Epithelial cell of prostate (primary cell): ENCODE measurements at regions not wholly inside any gene's neighbourhood (a gene's known extent, or its start where the extent isn't known, plus 50 kb on each side); places are given as distances from the start of the nearest gene placed in this dataset.

Experiments used
- DNase-seq: peaks from one replicate; pipeline ENCODE4 v3.0.0-alpha.2; 2011; ENCODE audit warnings: low read depth, low spot score
- H3K27ac ChIP-seq: fragments of 450-650 bp; 2 replicates; pipeline ENCODE4 v1.5.1; 2017; ENCODE audit warnings: mild to moderate bottlenecking

GRCh38 chr7:370259-370625, 80.3 kb downstream of the FOXL3 start:
- DNase-seq: no peak
- H3K27ac ChIP-seq: peak overlapping the region; percentile 91

- H3K27ac ChIP-seq: no peak overlapping the region
- no peak for DNase-seq
Measured at GRCh38 chr7:370775-371118, 80.8 kb downstream of the FOXL3 start.

GRCh38 chr7:371119-371778, 81.3 kb downstream of the FOXL3 start:
- no peak for DNase-seq
- H3K27ac ChIP-seq: no peak overlapping the region

- DNase-seq: no peak
- H3K27ac ChIP-seq: no peak overlapping the region
Measured at GRCh38 chr7:371779-372545, 82.0 kb downstream of the FOXL3 start.

GRCh38 chr7:372546-372931, 82.6 kb downstream of the FOXL3 start:
- DNase-seq: no peak
- H3K27ac ChIP-seq: no peak overlapping the region

GRCh38 chr7:372932-373791, 83.2 kb downstream of the FOXL3 start:
- no peak overlapping the region for H3K27ac ChIP-seq
- DNase-seq: no peak

- no peak overlapping the region for H3K27ac ChIP-seq
- no peak for DNase-seq
Measured at GRCh38 chr7:373818-374705, 84.1 kb downstream of the FOXL3 start.

GRCh38 chr7:374706-375311, 84.8 kb downstream of the FOXL3 start:
- DNase-seq: no peak
- no peak overlapping the region for H3K27ac ChIP-seq

- H3K27ac ChIP-seq: no peak overlapping the region
- no peak for DNase-seq
Measured at GRCh38 chr7:375321-375831, 85.4 kb downstream of the FOXL3 start.

- DNase-seq: no peak
- no peak overlapping the region for H3K27ac ChIP-seq
Measured at GRCh38 chr7:375901-376305, 85.9 kb downstream of the FOXL3 start.

GRCh38 chr7:376306-377079, 86.5 kb downstream of the FOXL3 start:
- DNase-seq: no peak
- H3K27ac ChIP-seq: no peak overlapping the region

GRCh38 chr7:377080-378040, 87.4 kb downstream of the FOXL3 start:
- no peak for DNase-seq

GRCh38 chr7:378041-378420, 88.1 kb downstream of the FOXL3 start:
- DNase-seq: no peak
- no peak overlapping the region for H3K27ac ChIP-seq

More at GRCh38 chr7:377080-378040, 87.4 kb downstream of the FOXL3 start:
- no peak overlapping the region for H3K27ac ChIP-seq

GRCh38 chr7:378551-379455, 88.8 kb downstream of the FOXL3 start:
- H3K27ac ChIP-seq: no peak overlapping the region
- no peak for DNase-seq

GRCh38 chr7:379456-380138, 89.6 kb downstream of the FOXL3 start:
- DNase-seq: no peak
- no peak overlapping the region for H3K27ac ChIP-seq

- H3K27ac ChIP-seq: no peak overlapping the region
- DNase-seq: no peak
Measured at GRCh38 chr7:380139-380485, 90.1 kb downstream of the FOXL3 start.
